Anterior cingulate cortex (tissue), 58 donors: ENCODE measurements at regions not wholly inside any gene's neighbourhood (a gene's known extent, or its start where the extent isn't known, plus 50 kb on each side); places are given as distances from the start of the nearest gene placed in this dataset.
"Not testable (repeated sequence)": the region's sequence is repeated elsewhere in the genome, so short reads cannot be mapped to it uniquely, and the experiment has no call there.

Source experiments
- DNase-seq, 58 donors: peaks; one replicate each; lab custom pipeline; 2025; lab: John Stamatoyannopoulos, UW

DNA sequence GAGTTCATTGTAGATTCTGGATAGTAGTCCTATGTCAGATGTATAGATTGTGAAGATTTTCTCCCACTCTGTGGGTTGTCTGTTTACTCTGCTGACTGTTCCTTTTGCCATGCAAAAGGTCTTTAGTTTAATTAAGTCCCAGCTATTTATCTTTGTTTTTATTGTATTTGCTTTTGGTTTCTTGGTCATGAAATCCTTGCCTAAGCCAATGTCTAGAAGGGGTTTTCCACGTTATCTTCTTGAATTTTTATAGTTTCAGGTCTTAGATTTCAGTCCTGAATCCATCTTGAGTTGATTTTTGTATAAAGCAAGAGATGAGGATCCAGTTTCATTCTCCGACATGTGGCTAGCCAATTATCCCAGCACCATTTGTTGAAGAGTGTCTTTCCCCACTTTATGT, 262.1 kb upstream of the TMC3 start:
- DNase-seq: not testable (repeated sequence)

- no peak for DNase-seq
Measured at GRCh38 chr15:81633889-81634288, 259.9 kb upstream of the TMC3 start.

GRCh38 chr15:81625896-81626295, 251.9 kb upstream of the TMC3 start:
- DNase-seq: no peak

GRCh38 chr15:81619002-81619401, 245.0 kb upstream of the TMC3 start:
- no peak for DNase-seq

- no peak for DNase-seq
Measured at GRCh38 chr15:81612631-81613030, 238.6 kb upstream of the TMC3 start.

DNA sequence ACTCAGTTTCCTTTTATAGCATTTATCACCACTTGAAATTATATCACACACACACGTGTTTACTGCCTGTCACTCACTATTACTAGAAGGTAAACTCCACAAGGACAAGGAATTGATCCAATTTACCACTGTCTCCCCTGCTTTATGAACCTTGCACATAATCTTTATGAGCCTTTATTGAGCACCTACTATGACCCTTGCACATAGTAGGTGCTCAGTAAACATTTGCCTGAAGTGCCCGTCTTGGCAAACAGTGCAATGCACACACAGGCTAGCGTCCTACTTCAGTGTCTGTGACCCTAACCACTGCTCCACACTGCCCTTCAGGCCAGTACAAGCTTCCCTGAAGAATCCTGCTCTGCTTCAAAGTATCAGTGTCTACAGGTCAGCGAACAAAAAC, 237.7 kb upstream of the TMC3 start:
- DNase-seq: no peak

DNA sequence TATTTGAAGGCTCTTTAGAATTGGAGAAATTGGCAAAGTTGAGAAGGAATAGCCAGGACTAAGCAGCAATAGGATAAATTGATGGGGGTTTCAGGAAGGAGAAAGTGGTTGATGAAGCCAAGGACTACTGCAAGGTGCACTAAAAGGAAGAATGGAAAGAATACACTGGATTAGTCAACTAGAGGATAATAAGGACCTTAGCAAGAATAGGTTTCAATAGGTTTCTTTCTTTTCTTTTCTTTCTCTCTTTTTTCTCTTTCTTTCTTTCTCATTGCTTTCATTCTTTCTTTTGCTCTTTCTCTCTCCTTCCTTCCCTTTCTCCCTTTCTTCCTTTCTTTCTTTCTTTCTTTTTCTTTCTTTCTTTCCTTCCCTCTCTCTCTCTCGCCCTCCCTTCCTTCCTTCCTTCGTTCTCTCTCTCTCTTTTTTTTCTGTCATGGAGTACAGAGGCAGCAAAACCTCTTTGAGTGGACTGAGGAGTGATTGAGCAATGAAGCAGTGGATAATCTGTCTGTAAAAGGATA, 234.4 kb upstream of the TMC3 start:
- no peak for DNase-seq

DNA sequence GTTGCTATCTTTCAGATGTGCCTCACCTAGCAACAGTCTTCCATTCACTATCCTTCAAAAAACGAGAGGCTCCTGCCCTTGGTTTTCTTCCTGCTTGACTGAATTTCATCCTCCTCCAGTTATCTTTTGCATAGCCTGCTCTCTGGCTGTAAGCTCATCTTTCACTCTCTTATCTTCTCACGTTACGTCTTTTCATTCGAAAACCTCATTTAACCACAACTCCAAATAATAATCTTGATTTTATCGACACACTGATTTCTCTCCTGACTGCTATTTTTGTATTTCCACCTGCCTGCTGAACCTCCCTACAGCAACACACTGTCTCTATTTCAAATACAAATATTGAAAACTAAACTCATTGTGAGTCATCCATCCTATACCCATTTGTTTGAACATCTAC, 230.7 kb upstream of the TMC3 start:
- DNase-seq: no peak

DNA sequence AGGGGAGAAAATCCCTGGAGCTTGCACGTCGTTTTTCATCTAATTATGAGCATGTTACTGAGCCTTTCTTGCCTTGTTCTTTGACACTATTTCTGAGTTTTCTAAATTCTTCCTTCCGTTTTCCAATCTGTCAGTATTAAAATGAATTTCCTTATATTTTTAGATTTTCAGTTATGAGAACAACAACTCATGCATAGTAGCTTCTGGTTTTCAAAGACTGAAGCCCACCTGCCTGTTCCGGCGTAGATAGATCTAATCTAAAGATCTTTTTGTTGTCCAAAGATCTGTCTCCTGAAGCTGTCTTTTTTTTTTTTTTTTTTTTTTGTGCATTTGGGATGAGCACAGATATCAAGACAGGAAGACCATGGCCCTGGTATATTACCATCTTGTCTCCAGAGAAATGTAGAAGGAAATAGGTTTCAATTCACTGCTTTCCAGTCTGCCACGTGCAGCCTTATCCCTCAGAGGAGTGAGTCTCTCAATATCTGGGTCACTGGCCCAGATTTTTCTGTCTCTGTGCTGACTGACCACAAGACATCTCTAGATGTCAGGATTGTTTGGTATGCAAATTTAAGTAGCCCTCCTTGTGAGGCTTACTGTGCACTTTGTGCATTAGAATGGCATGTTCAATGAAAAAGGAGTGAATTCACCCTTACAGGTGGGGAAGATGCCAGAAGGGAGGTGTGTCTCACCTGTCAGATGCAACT, 222.3 kb upstream of the TMC3 start:
- DNase-seq: no peak

DNA sequence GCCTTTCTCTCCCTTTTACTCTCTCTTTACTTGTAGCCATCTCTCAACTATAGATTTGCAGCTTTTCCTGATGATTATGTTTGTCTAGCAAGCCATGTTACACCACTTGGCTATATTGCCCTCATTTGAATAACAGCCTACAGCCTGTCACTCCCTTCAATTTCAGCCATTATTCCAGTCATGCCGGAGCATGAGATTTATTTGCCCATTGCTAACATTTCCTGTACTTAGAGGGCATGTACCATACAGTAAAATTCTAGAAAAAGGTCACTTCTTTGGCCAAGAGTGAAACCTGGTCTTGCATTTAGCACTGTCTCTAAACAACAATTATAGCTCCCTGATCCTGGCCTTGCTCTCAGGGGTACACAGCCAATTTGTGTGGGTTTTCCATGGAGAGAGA, 221.7 kb upstream of the TMC3 start:
- DNase-seq: no peak

DNA sequence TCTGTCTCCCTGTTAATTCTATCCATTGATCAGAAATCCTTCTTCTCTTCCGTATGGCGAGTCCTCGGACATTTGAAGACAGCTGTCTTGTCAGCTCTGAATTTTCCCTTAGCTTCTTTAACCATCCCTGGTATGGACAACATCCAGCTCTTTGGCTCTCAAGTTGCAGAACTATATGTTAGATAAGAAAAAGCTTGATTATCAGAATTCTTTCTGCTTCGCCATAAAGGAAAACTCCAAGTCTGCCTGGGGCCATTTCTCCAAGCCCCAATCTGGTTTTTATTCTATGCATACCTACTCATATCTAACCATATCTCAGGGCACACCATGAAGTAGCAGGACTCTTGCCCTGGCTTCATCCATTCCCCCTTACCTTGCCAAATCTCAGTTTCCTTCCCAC, 215.7 kb upstream of the TMC3 start:
- DNase-seq: no peak

GRCh38 chr15:81575436-81576123, 201.6 kb upstream of the TMC3 start:
- peak in 30 of 58 donors; percentile 1 to 65 (median 20) for DNase-seq

- no peak for DNase-seq
Measured at GRCh38 chr15:81573098-81573746, 199.2 kb upstream of the TMC3 start.

DNA sequence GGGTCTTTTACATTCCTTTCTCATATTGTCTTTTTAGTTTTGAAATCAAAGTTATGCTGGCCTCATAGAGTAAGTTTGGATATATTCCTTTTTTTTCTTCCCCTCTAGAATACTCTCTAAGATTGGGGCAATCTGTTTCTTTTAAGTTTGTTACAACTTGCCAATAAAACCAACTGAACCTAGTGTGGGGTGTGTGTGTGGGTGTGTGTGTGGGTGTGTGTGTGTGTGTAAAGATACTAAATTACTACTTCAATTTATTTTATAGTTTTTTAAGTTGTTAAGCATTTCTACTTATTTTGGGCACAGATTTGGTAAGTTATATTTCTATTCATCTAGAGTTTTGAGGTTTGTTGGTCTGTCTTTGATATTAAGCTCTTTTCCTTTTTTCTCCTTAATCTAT, 198.2 kb upstream of the TMC3 start:
- DNase-seq: no peak

- DNase-seq: no peak
Measured at GRCh38 chr15:81569286-81570080, 195.5 kb upstream of the TMC3 start.

- no peak for DNase-seq
Measured at GRCh38 chr15:81567924-81568323, 193.9 kb upstream of the TMC3 start.

GRCh38 chr15:81562986-81563385, 189.0 kb upstream of the TMC3 start:
- DNase-seq: no peak

GRCh38 chr15:81560405-81560804, 186.4 kb upstream of the TMC3 start:
- DNase-seq: no peak

DNA sequence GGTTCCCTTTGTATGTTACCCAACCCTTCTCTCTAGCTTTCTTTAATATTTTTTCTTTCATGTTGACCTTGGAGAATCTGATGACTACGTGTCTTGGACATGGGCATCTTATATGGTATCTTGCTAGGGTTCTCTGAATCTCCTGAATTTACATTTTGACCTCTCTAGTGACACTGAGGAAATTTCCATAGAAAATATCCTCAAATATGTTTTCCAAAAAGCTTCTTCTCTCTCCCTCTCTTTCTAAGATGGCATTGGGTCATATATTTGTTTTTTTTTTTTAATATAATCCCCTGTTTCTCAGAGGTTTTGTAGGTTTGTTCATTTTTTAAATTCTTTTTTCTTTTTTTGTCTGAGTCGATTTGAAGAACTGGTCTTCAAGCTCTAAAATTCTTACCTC, 184.0 kb upstream of the TMC3 start:
- no peak for DNase-seq

- no peak for DNase-seq
Measured at GRCh38 chr15:81555346-81555745, 181.3 kb upstream of the TMC3 start.
